ENCODE measurements at regions not wholly inside any gene's neighbourhood (a gene's known extent, or its start where the extent isn't known, plus 50 kb on each side); places are given as distances from the start of the nearest gene placed in this dataset.
"Not testable (repeated sequence)": the region's sequence is repeated elsewhere in the genome, so short reads cannot be mapped to it uniquely, and the experiment has no call there.

- no peak overlapping the region for H3K27ac Mint-ChIP-seq
- no peaks in the 10 kb centered on the region for H3K9me3 Mint-ChIP-seq
- H3K36me3 Mint-ChIP-seq (ENCODE audit: low read depth): no peaks in the 10 kb centered on the region
- H3K4me3 Mint-ChIP-seq: no peak overlapping the region
- H3K27me3 Mint-ChIP-seq (ENCODE audit: low read depth, poor library complexity): peaks cover 14% of the 10 kb centered on the region
- TF ChIP-seq CTCF (IDR thresholded peaks at IDR 0.05): no peak
- DNase-seq: no peak
- H3K4me1 Mint-ChIP-seq: no peaks in the 10 kb centered on the region
These were observed 71.9 kb upstream of the GOLGA8B start for GRCh38 chr15:34655326-34655725.

GRCh38 chr15:34654625-34655024 is 71.2 kb upstream of the GOLGA8B start:
- H3K27me3 Mint-ChIP-seq (ENCODE audit: low read depth, poor library complexity): peaks cover 15% of the 10 kb centered on the region
- no peaks in the 10 kb centered on the region for H3K36me3 Mint-ChIP-seq (ENCODE audit: low read depth)
- H3K4me1 Mint-ChIP-seq: no peaks in the 10 kb centered on the region
- no peak overlapping the region for H3K4me3 Mint-ChIP-seq
- no peak for DNase-seq
- no peak overlapping the region for H3K27ac Mint-ChIP-seq
- no peak for TF ChIP-seq CTCF (IDR thresholded peaks at IDR 0.05)
- no peaks in the 10 kb centered on the region for H3K9me3 Mint-ChIP-seq

GRCh38 chr15:34653992-34654391 is 70.5 kb upstream of the GOLGA8B start:
- no peaks in the 10 kb centered on the region for H3K9me3 Mint-ChIP-seq
- TF ChIP-seq CTCF (IDR thresholded peaks at IDR 0.05): no peak
- no peak overlapping the region for H3K4me3 Mint-ChIP-seq
- H3K36me3 Mint-ChIP-seq (ENCODE audit: low read depth): no peaks in the 10 kb centered on the region
- H3K27ac Mint-ChIP-seq: no peak overlapping the region
- H3K4me1 Mint-ChIP-seq: no peaks in the 10 kb centered on the region
- no peak for DNase-seq
- H3K27me3 Mint-ChIP-seq (ENCODE audit: low read depth, poor library complexity): peaks cover 13% of the 10 kb centered on the region

- not testable (repeated sequence) for H3K4me3 Mint-ChIP-seq, H3K9me3 Mint-ChIP-seq
These were observed 69.9 kb upstream of the GOLGA8B start for GRCh38 chr15:34653326-34653725.

GRCh38 chr15:34652726-34653033 is 69.2 kb upstream of the GOLGA8B start:
- DNase-seq: no peak
- Mint-ChIP-seq H3K27ac (no peak overlapping the region), H3K36me3 (ENCODE audit: low read depth) (no peaks in the 10 kb centered on the region), H3K4me1 (no peaks in the 10 kb centered on the region), H3K9me3 (no peaks in the 10 kb centered on the region), H3K4me3 (no peak overlapping the region), H3K27me3 (ENCODE audit: low read depth, poor library complexity) (peaks cover 12% of the 10 kb centered on the region)
- TF ChIP-seq CTCF (IDR thresholded peaks at IDR 0.05): no peak

More at GRCh38 chr15:34653326-34653725, 69.9 kb upstream of the GOLGA8B start:
- not testable (repeated sequence) for DNase-seq; H3K36me3 Mint-ChIP-seq (ENCODE audit: low read depth); H3K27ac Mint-ChIP-seq; H3K4me1 Mint-ChIP-seq
- peaks cover 13% of the 10 kb centered on the region for H3K27me3 Mint-ChIP-seq (ENCODE audit: low read depth, poor library complexity)

GRCh38 chr15:34651997-34652725 is 68.7 kb upstream of the GOLGA8B start:
- no peak for TF ChIP-seq CTCF (IDR thresholded peaks at IDR 0.05)
- no peak for DNase-seq
- Mint-ChIP-seq H3K27me3 (ENCODE audit: low read depth, poor library complexity) (peaks cover 8% of the 10 kb centered on the region), H3K36me3 (ENCODE audit: low read depth) (no peaks in the 10 kb centered on the region), H3K27ac (no peak overlapping the region), H3K4me1 (no peaks in the 10 kb centered on the region), H3K9me3 (no peaks in the 10 kb centered on the region), H3K4me3 (no peak overlapping the region)

Data from nephron progenitor cell (in vitro differentiated cells).